GM21786 (cell line): ENCODE measurements at regions not wholly inside any gene's neighbourhood (a gene's known extent, or its start where the extent isn't known, plus 50 kb on each side); places are given as distances from the start of the nearest gene placed in this dataset.

Experiments
- ATAC-seq: cut with Tn5 transposase; IDR thresholded peaks from one replicate; pipeline ENCODE4 v1.9.1; 2021; ENCODE audit not compliant: unreplicated experiment

DNA sequence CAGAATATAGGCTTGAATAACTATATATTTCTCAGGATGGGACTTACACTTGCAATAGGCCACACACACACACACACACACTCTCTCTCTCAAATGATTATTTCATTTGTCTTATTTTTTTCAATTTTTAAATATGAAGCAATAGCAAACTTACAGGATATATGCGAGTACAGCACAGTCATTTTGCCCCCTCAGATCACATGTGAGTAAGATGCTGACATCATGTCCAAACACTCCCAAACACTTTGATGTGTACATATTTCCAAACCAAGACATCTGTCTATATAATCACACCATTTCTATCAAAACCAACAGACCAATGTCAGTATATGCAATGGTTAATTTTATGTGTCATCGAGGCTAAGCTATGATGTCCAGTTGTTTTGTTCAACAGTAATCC is 1535.9 kb upstream of the FLRT2 start:
- ATAC-seq: no peak

DNA sequence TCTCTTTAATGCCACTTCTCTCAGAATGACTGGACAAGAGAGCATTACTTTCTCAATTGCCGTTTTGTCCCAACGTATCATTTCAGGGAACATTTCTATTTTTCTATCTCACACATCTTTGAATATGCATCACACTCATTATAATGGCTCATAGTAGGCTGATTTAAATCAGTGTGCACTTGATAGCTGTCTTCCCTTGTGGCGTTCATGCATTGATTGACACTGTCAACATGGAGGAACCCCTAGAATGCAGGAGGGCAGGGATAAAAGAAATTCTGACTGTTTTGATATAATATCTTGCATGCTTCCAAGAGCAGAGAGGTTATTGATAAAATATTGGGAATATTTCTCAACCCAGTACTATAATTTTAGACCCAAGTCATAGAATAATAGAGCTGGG is 1528.9 kb upstream of the FLRT2 start:
- ATAC-seq: no peak

DNA sequence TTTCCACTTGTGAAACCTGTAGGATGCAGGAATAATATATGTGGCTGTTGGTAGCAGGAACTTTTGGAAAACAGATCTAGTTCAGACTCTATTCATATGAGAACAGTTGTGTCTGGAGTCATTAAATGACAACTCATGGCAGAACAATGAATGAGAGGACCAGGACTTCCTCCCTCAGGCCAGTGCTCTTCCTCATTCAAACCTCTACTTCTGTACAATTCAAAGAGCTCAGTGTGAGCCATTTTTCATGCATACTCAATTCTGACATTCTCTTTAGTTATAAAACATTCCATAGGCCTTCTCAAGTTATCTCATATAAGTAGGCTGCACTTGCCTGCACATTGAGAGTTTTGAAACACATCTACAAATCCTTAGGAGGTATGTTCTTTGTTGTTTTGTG is 1526.6 kb upstream of the FLRT2 start:
- no peak for ATAC-seq

DNA sequence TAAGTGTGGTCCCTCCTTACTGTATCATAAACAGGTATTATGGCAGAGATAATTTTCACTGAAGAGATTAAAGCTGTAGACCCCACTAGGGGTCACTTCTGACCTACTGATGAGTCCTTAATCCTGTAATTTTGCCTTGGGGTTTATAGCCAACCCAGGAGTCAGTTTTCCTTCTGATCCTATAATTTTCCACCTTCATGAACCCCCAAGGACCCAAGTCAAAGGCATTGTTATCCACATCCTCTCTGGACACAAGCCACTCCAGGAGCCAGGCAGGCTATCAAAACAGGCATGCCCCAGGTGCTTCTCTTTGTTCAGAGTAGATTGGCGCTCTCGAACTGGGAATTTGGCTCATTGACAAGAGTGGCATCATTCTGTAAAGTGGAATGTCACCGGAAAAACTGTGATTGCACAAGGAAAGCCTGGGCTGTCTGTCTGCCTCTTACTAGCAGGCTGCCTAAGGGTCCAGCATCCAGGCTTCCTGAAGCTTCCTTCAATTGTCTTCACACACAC is 1523.2 kb upstream of the FLRT2 start:
- ATAC-seq: no peak

DNA sequence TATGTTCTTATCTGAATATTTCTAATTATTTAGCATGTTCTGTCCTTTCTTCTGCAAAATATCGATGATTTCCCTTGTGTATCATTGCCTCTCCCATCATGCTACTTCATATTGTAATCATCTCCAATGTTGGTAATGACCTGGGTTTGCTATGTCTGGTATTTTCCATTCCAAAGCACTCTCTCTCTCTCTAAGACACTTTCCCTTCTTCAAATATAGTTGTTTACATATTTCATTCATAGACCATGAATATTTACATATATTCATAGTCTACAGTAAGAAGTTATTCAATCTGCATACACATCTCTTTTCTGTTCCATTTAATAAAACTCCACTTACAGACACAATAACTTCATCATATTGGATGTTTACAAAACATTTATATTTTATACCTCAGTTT is 1516.5 kb upstream of the FLRT2 start:
- ATAC-seq: no peak

DNA sequence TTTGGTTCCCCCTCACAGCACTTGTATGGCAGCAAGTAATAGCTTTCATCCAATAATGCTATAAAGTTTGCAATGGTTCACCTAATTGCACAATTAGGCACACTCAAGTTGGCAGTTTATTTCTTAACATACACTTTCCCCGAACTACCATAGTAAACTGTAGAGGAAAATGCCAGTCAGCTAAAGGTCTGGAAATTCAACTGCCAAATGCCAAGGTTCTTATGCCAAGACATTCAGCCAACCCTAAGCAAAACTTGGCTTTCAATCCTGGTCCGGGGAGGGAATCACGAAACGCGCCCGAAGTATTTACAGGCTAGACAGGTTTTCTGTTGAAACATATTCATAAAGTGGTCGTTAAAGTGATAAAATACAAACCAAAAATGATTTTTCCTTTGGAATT is 1512.4 kb upstream of the FLRT2 start:
- ATAC-seq: no peak

DNA sequence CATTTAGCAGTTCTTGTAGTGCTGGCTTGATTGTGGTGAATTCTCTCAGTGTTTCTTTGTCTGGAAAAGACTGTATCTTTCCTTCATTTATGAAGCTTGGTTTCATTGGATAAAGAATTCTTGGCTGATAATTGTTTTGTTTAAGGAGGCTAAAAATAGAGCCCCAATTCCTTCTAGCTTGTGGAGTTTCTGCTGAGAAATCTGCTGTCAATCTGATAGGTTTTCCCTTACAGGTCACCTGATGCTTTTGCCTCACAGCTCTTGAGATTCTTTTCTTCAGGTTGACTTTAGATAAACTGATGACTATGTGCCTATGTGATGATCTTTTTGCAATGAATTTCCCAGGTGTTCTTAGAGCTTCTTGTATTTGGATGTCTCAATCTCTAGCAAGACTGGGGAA is 1508.5 kb upstream of the FLRT2 start:
- no peak for ATAC-seq

DNA sequence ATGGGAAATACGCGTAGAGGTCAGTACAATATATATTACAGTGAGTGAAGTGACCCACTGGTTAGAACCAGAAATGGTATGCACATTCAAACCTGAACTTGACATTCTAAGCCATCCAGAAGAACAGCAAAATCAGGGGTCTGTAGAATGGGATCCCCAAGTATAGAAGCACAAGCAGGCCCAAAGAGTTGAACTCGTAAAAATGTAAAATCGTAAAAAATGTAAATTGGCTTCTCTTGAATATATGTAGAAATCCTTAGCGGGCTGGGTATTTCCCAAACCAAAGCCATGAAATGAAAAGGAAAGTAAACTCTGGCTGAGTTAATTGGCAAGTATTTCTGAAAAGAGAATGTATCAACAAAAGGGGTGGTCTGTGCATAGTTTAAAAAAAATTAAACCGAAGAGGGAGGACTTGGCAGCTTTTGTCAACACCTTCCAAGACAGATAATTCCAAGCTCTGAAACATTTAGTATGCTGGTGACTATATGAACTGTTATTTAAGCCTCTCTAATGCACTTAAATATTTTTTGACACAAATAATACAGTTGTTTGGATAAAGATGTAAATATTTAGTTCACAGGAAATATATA is 1505.6 kb upstream of the FLRT2 start:
- no peak for ATAC-seq

DNA sequence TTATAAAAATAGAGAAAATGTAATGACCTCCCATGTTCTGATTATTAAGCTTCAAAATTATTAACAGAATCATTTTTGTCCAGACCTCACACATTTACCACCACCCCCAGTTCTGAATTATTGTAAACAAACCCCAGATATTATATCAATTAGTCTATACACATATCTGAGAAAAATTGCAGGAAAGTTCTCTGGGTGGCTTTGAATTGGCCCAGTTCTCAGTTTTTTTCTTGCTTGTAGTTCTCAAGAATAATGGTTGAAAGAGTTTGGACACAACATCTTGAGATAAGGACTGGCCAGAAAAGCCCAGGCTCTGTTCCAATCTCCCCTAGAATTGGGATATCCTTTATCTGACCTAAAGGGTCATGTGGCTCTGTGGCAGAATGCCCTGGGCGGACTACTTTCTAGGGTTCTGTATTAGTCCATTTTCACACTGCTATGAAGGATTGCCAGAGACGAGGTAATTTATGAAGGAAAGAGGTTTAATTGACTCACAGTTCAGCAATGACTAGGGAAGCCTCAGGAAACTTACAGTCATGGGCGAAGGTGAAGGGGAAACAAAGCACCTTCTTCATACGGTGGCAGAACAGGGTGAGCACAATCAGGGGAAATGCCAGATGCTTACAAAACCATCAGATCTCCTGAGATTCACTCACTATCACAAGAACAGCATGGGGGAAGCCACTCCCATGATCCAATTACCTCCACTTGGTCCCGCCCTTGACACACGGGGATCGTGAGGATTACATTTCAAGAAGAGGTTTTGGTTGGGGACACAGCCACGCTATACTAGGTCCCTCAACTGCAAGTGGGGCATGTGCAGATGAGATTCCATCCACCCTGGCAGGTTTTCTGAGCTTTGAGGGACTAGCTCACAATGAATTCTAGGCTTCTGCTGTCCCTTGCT is 1504.6 kb upstream of the FLRT2 start:
- no peak for ATAC-seq

DNA sequence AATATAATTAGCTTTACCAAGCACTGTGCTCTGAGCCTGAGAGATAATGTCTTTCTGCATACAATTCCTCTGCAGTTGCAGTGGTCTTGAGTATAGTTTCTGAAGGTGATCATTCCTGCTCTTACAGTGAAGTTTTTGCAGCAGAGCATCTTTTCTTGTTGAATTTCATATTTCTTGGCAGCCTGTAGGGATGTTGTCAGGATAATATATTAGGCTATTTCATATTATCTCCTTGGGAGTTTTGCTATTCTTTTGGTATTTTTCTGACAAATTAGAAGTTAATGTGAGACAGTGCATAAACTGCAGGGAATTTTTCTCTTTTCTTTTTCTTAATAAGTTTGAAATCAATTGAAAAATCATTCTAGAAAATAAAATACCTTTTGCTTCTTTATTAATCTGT is 1502.6 kb upstream of the FLRT2 start:
- no peak for ATAC-seq

DNA sequence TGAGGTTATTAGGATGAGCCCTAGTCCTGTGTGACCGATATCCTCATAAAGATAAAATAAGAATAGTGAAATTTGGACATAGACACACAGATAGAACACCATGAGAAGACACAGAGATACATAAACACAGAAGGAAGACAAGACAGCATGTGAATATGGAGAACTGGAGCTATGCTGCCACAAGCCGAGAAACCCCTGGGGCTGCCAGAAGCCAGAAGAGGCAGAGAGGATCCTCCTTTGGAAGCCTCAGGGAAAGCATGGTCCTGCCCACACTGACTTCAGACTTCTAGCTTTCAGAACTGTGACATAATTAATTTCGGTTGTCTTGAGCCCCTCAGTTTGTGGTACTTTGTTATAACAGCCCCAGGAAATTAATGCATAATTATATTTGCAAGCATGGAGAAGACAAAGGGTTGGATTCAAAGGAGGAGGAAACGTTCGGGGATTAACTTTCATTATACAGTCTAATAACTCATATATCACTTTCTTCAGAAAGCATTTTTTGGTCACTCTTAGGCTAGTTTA is 1501.8 kb upstream of the FLRT2 start:
- no peak for ATAC-seq

DNA sequence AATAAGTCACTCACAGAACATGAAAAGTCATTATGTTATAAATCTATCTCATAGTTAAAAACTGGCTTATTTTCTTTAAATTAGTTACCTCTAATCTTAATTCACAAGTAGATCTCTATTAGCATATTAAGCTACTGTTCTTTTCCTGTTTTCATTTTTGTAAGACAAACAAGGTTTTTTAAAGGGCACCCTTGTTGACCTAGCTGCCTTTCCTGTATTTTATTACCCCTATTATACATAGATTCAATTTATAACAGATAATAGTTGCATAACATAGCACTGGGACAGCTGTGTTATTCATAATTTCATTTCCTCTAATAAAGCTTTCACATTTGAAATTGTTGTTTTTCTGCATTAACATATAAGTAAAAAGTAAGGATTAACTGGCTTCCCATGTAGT is 1500.7 kb upstream of the FLRT2 start:
- ATAC-seq: no peak

DNA sequence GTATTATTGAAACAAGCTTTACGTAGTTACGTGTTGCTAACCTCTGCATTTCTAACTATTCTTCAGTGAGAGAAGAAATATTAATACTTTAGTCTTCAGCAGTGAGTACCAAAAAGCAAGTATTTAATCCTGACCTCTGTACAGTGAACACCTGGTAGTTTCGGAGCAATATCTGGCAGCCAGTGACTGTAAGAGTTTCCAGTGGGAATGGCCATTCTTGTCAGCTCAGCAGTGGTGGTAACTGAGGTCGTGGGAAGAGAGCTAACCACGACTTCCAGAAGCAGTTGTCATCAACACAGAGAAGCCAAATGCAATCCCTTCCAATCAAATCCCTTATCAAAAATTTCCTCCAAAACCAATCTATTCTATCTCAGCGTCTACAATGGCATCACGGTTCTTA is 1500.2 kb upstream of the FLRT2 start:
- ATAC-seq: no peak

DNA sequence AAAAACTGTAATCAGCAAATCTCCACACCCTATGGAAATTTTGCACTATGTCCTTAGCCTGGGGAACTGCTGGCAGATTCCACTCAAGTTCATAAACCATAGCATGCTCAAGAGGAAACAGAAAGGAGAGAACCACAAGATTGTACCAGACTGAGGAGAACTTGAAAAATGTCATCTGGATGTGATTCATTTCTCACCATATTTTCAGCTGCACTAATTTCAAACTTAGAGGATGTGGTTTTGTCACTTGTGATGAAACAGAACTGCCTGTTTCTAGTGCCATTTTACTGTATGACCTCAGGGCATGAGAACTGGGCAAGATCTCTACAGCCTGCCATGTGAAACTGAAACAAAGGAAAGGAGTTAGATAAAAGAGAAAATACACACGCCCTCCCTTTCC is 1493.1 kb upstream of the FLRT2 start:
- ATAC-seq: no peak

DNA sequence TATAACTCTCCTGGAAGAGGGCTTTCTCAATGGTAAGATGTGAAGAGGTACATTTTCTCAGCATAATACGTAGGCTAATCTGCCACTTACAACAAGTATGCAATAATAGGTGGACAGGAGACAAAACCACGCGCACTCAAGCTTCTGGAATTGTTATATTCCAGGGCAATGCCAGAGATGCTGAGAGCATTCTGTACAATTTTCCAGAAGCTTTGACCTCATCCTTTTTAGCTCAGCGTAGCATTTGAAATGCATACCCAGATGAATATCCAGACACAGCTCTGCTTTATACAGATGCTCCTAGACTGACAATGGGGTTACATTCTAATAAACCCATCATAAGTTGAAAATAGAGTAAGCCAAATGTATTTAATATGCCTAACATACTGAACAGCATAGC is 1492.4 kb upstream of the FLRT2 start:
- no peak for ATAC-seq

DNA sequence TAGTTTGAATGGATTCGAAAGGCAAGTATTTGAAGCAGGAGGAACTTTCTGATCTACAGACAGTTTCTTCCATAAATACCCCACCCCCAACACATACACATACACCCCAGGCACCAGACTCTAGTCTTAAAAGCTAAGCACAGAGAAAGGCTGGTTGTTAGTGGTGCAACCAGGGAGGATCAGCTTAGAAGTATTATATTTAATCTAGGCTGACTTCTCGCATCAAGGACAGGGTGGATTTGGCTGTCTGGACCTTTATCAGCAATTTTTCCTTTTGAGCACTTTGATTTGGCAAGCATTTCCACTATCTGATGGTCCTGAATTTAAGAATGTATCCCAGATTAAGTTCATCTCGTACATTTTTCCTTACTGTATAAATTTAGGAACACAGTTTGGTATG is 1489.8 kb upstream of the FLRT2 start:
- no peak for ATAC-seq

DNA sequence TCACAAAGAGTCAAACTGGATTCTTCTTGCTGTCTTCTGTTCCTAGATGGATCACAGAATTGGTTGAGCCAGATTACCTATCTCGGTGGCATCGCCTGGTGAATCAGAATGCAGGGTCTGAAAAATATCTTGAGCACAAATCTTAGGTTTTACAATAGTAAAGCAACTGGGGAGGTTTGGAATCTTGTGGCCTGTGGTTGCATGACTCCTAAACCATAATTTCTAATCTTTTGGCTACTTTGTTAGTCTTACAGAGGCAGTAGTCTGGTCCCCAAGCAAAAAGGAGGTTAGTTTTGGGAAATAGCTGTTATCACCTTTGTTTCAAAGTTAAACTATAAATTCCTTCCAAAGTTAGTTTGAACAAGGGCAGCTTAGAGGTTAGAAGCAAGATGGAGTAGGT is 1488.5 kb upstream of the FLRT2 start:
- no peak for ATAC-seq

DNA sequence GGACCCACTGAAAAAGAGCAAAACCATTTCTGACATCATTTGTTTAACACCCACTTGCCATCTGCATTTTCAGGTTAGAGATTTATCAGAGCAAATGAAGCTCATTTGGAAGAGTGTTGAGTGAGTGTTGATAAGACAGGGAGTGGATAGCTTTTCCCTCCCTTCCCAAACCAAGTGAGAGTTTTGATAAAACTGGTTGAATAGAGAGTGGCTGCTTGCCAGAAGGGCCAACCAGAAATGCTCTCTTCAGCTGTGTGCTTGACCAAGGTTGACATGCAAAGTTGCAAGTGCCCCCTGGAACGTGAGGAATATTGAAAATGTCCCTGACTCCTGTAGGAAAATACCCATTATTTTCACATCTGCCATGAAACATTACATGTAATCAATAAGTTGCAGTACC is 1487.0 kb upstream of the FLRT2 start:
- ATAC-seq: no peak

DNA sequence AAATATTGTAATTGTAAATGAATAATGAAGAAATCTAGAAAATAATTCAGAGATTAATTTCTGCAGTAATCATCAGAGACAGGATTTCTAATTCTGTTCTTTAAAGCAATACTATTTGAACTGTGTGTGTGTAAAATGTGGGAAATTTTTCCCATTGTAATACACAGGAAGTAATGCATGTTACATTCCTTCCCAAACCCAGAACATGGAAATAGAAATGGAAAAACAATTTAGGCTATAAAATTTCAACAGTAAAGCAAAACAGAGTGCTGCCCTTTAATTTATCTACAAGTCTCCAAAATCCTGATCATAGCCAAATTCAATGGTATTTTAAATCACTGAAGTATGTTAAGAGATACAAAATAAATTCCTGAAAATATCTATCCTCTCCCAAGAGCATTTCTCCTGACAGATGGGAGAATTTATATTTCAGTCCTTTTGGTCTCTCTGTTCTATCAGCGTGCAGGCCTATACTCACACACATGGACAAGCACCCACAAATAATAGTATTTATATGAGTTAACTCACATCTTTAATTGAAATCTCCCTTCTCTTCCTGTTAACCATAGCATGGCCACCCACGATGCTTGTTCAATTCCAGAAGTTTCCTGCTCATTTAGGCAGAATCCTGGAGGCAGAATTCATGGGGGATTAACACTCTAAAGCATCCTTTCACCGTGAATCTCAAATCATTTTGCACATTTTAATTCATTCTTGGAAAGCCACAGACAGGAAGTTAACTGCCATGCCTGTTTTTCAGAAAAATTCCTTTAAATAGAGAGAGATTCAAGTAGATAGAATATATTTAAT is 1465.4 kb upstream of the FLRT2 start:
- no peak for ATAC-seq

DNA sequence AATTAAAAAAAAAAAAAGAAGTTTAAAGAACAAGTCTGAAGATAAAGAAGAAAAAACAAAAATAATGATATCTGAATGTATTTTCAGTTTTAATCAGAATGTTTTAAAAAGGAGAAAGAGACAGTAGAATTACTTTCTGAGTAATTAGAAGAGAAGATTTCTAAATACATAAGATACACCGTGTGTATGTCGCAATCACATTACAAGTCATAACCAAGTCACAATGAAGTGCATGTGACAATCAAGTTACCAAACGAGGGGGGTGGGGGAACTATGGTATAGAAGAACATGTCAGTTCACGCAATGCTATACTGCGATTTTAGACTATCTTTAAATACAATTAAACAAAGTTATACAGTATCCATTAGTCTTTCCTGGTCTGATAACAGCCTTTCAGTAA is 1464.1 kb upstream of the FLRT2 start:
- no peak for ATAC-seq

DNA sequence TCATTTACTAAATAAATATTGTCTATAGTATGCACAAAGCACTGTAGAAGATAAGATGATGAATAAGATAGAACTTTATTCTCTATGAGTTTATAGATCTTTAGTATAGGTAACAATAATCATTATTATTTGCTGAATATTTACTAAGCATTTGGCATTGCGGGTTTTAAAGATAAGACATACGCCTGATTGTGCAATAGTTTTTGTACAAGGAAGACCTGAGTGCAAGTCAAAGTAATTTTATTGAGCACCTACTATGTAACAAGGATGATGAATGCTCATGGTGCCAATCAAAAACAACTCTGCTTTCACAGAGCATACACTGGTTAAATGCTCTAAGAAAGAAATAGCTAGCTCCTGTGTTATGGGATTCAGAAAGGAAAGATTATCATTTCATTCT is 1461.7 kb upstream of the FLRT2 start:
- no peak for ATAC-seq

DNA sequence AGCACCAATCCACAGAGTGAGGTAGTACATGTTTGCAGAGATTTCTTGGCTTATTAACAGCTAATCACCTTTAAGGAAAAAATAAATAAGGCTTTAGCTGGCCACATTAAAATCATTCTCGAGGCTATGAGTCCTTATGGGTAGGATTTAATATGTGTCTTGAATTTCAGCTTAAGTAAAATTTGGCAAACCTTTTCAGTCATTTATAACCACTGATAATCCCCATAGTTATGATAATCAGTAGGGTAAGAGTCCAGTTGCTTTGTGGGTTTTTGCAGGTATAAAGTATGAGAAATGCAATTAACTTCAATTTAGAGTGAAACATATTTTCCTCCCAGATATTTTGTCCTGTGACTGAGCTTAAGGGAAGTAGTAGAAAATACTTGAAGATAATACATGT is 1458.9 kb upstream of the FLRT2 start:
- ATAC-seq: no peak
